K562 (cell line): ENCODE measurements at regions not wholly inside any gene's neighbourhood (a gene's known extent, or its start where the extent isn't known, plus 50 kb on each side); places are given as distances from the start of the nearest gene placed in this dataset.

Source experiments
- E2F3 ChIP-seq: fragments of 250-450 bp; sonication (Bioruptor Pico); IDR thresholded peaks from 2 replicates; pipeline ENCODE4 v1.4.0; 2020; ENCODE audit warnings: mild to moderate bottlenecking
- JUND ChIP-seq, 2 experiments: IDR thresholded peaks; 2 replicates in 1 of 2; 3 replicates in 1 of 2; pipeline ENCODE4 v1.6.1; 2011; ENCODE audit warnings: borderline replicate concordance in 2 of 2, low read depth in 2 of 2, low read length in 2 of 2, improper control_type of control experiment in 1 of 2, missing biosample characterization in 1 of 2, missing genetic modification characterization in 1 of 2, missing genetic modification reagents in 1 of 2
- POU5F1 ChIP-seq: fragments of 150-350 bp; IDR thresholded peaks from 2 replicates; pipeline ENCODE4 v1.6.1; 2014; ENCODE audit warnings: borderline replicate concordance, low read length, low read depth, mild to moderate bottlenecking; ENCODE audit not compliant: partially characterized antibody
- TEAD1 ChIP-seq, 2 experiments: fragments of 450-650 bp in 1 of 2; sonication (generic) in 1 of 2; formaldehyde crosslinking; IDR thresholded peaks; 2 replicates each; pipeline versions ENCODE4 v1.4.0 to v1.8.0; 2020 to 2022; ENCODE audit warnings: mild to moderate bottlenecking in 2 of 2, missing genetic modification reagents in 1 of 2
- TF ChIP-seq, protein P1 (sequence below): sonication (generic); formaldehyde crosslinking; IDR thresholded peaks from 2 replicates; pipeline ENCODE4 v1.8.0; 2022; ENCODE audit warnings: missing genetic modification reagents, mild to moderate bottlenecking, moderate library complexity, borderline replicate concordance
- TF ChIP-seq, protein P2 (sequence below): sonication (generic); formaldehyde crosslinking; IDR thresholded peaks from 2 replicates; pipeline ENCODE4 v1.9.0; 2022; ENCODE audit warnings: mild to moderate bottlenecking, missing genetic modification reagents
- TF ChIP-seq, protein P3 (sequence below): fragments of 200-800 bp; sonication (Bioruptor generic); IDR thresholded peaks from 2 replicates; pipeline ENCODE4 v1.6.1; 2017; ENCODE audit warnings: missing genetic modification characterization, missing compliant biosample characterization
- TF ChIP-seq, protein P4 (sequence below): sonication (generic); formaldehyde crosslinking; IDR thresholded peaks from 2 replicates; pipeline ENCODE4 v1.9.0; 2022; ENCODE audit warnings: mild to moderate bottlenecking, missing genetic modification reagents
- TF ChIP-seq, protein P5 (sequence below), 2 experiments: IDR thresholded peaks; 2 replicates each; pipeline ENCODE4 v1.6.1; 2011; ENCODE audit warnings: borderline replicate concordance in 1 of 2, control low read depth in 1 of 2, low read depth in 1 of 2, low read length in 1 of 2, mild to moderate bottlenecking in 1 of 2, mixed read lengths in 1 of 2, moderate library complexity in 1 of 2; ENCODE audit not compliant: insufficient read depth in 1 of 2, insufficient read length in 1 of 2, poor library complexity in 1 of 2, severe bottlenecking in 1 of 2; ENCODE audit errors: extremely low read depth in 1 of 2

DNA sequence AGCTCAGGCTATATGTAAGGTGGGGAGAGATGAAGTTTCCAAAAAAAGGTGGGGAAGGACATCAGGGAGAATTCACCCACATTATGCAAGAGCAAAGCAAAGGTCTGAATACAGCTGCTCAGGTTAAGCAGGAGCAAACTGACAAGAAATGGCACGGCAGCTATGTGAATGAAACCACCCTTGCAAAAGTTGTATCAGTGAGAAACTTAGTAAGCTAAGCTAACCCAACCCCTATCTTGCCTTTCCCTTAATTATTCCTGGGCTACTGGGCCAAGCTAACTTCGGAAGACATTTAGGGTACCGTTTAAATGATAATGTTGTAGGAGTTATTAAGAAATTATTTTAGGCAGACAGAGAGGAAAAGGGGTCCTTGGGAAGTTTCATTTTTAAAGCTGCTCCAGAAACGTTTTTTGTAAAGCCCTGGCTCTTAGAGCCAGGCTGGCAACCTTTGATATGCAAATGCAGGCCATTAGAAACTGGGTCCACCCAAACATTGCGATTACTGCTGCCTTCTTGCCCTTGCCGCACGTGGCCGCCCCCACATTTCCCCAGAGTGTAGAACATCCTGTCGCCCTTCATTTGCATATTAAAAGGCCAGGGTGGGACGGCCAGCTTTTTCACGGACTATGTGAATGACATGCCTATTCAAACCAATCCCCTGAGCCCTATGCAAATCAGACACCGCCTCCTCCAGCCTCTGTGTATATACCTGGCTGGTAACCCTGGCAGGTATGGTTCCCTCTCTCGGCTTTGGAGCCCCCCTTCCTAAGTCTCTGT is 60.5 kb upstream of the SAMD5 start (continued):
- TF ChIP-seq, protein P1, sequence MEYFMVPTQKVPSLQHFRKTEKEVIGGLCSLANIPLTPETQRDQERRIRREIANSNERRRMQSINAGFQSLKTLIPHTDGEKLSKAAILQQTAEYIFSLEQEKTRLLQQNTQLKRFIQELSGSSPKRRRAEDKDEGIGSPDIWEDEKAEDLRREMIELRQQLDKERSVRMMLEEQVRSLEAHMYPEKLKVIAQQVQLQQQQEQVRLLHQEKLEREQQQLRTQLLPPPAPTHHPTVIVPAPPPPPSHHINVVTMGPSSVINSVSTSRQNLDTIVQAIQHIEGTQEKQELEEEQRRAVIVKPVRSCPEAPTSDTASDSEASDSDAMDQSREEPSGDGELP, result peak; percentile 47; the same call in 1 of the 2 replicates
- TF ChIP-seq TEAD1 (CRISPR knock-in tag; IDR thresholded peaks at IDR 0.05), result 0 out of 4 replicates have a peak, but pooled peaks of 1 of the 2 experiments have one; percentile 22
- TF ChIP-seq E2F3 (CRISPR knock-in tag), result 0 out of 2 replicates have a peak, but pooled peaks have one; percentile 10
- TF ChIP-seq, protein P2, sequence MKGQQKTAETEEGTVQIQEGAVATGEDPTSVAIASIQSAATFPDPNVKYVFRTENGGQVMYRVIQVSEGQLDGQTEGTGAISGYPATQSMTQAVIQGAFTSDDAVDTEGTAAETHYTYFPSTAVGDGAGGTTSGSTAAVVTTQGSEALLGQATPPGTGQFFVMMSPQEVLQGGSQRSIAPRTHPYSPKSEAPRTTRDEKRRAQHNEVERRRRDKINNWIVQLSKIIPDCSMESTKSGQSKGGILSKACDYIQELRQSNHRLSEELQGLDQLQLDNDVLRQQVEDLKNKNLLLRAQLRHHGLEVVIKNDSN (CRISPR knock-in tag), result peak; percentile 52; the same call in 1 of the 2 replicates
- TF ChIP-seq JUND (IDR thresholded peaks at IDR 0.05; ENCODE audit: borderline replicate concordance, low read depth, low read length), result 0 out of 2 replicates have a peak, but pooled peaks have one; percentile 6
- TF ChIP-seq JUND (tag; IDR thresholded peaks at IDR 0.05; ENCODE audit: borderline replicate concordance, low read depth, low read length), result no peak
- TF ChIP-seq POU5F1, result no peak
- TF ChIP-seq, protein P3, sequence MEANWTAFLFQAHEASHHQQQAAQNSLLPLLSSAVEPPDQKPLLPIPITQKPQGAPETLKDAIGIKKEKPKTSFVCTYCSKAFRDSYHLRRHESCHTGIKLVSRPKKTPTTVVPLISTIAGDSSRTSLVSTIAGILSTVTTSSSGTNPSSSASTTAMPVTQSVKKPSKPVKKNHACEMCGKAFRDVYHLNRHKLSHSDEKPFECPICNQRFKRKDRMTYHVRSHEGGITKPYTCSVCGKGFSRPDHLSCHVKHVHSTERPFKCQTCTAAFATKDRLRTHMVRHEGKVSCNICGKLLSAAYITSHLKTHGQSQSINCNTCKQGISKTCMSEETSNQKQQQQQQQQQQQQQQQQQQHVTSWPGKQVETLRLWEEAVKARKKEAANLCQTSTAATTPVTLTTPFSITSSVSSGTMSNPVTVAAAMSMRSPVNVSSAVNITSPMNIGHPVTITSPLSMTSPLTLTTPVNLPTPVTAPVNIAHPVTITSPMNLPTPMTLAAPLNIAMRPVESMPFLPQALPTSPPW, result peak; percentile 48
- TF ChIP-seq, protein P4, sequence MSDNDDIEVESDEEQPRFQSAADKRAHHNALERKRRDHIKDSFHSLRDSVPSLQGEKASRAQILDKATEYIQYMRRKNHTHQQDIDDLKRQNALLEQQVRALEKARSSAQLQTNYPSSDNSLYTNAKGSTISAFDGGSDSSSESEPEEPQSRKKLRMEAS (CRISPR knock-in tag), result peak; percentile 81
- TF ChIP-seq, protein P5, sequence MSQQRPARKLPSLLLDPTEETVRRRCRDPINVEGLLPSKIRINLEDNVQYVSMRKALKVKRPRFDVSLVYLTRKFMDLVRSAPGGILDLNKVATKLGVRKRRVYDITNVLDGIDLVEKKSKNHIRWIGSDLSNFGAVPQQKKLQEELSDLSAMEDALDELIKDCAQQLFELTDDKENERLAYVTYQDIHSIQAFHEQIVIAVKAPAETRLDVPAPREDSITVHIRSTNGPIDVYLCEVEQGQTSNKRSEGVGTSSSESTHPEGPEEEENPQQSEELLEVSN (IDR thresholded peaks at IDR 0.05; ENCODE audit: borderline replicate concordance in 1 of 2, extremely low read depth in 1 of 2, insufficient read depth in 1 of 2, insufficient read length in 1 of 2, low read depth in 1 of 2, low read length in 1 of 2, poor library complexity in 1 of 2, severe bottlenecking in 1 of 2), result peak in 1 of 2 experiments; percentile 78
